Endothelial cell of umbilical vein (primary cell): ENCODE measurements at regions not wholly inside any gene's neighbourhood (a gene's known extent, or its start where the extent isn't known, plus 50 kb on each side); places are given as distances from the start of the nearest gene placed in this dataset.

Experiments
- BruUV-seq: library from RNA; stranded (reverse); fragments of 400-500 nt; replicated peaks from 2 replicates; lab custom pipeline; 2021; lab: Mats Ljungman, UMichigan
- CTCF ChIA-PET: fragments of 300-600, 350-600 bp; sonication (Branson Sonifier 250); formaldehyde crosslinking; loops from one replicate; lab custom pipeline; 2021; ENCODE audit warnings: antibody characterized with exemption, inconsistent platforms; lab: Charles Lee
- POLR2A ChIA-PET: fragments of 300-600, 350-600 bp; sonication (Branson Sonifier 250); formaldehyde crosslinking; loops from one replicate; lab custom pipeline; 2021; ENCODE audit warnings: antibody characterized with exemption, inconsistent platforms; lab: Charles Lee
- DNase-seq: peaks from one replicate; pipeline ENCODE4 v3.0.0-alpha.2; 2011; ENCODE audit warnings: low read depth, low spot score
- FAIRE-seq: peaks from 2 replicates; lab custom pipeline; 2011; peaks lifted over from hg19 to GRCh38; lab: Jason Lieb, UNC
- H2AFZ ChIP-seq: 2 replicates; pipeline ENCODE4 v1.6.0; 2012; ENCODE audit warnings: low read depth, low read length, control low read depth, inconsistent platforms
- H3K27ac ChIP-seq: 2 replicates; pipeline ENCODE4 v1.5.1; 2011; ENCODE audit warnings: low read depth, mild to moderate bottlenecking, control low read depth, low read length, moderate library complexity; ENCODE audit not compliant: insufficient read depth
- H3K27me3 ChIP-seq, 2 experiments: 2 replicates each; pipeline versions ENCODE4 v1.6.0 to v1.6.1; 2011; ENCODE audit warnings: low read length in 2 of 2, mixed read lengths in 1 of 2; ENCODE audit not compliant: control insufficient read depth in 2 of 2, insufficient read depth in 2 of 2
- H3K36me3 ChIP-seq, 2 experiments: 2 replicates in 1 of 2; 3 replicates in 1 of 2; pipeline ENCODE4 v1.5.1; 2011; ENCODE audit warnings: low read length in 2 of 2, mild to moderate bottlenecking in 1 of 2, moderate library complexity in 1 of 2; ENCODE audit not compliant: control insufficient read depth in 2 of 2, insufficient read depth in 2 of 2; ENCODE audit errors: extremely low read depth in 1 of 2
- H3K4me1 ChIP-seq: 3 replicates; pipeline ENCODE4 v1.5.1; 2011; ENCODE audit warnings: mild to moderate bottlenecking, low read length; ENCODE audit not compliant: control insufficient read depth, insufficient read depth; ENCODE audit errors: extremely low read depth
- H3K4me2 ChIP-seq: 2 replicates; pipeline ENCODE4 v1.6.1; 2011; ENCODE audit warnings: low read length, control low read depth, mixed read lengths; ENCODE audit not compliant: insufficient read depth
- H3K4me3 ChIP-seq, 3 experiments: fragments of 200-600 bp in 1 of 3; sonication (generic), shearing (Covaris generic) in 1 of 3; replicated peaks in 1 of 3; 2 replicates each; pipeline ENCODE4 v1.5.1; 2011 to 2016; ENCODE audit warnings: control low read depth in 3 of 3, low read length in 3 of 3, mild to moderate bottlenecking in 2 of 3, inconsistent platforms in 1 of 3, low read depth in 1 of 3, moderate library complexity in 1 of 3; ENCODE audit not compliant: insufficient read depth in 1 of 3
- H3K79me2 ChIP-seq: 2 replicates; pipeline ENCODE4 v1.6.0; 2012; ENCODE audit warnings: low read length, inconsistent platforms; ENCODE audit not compliant: control insufficient read depth, insufficient read depth
- H3K9ac ChIP-seq: replicated peaks from 2 replicates; pipeline ENCODE3; 2011; ENCODE audit warnings: low read length, control low read depth; ENCODE audit not compliant: insufficient read depth; ENCODE audit errors: extremely low read depth
- H3K9me1 ChIP-seq: replicated peaks from 3 replicates; pipeline ENCODE4 v1.6.0; 2011; ENCODE audit warnings: mild to moderate bottlenecking, low read length; ENCODE audit not compliant: control insufficient read depth, insufficient read depth; ENCODE audit errors: extremely low read depth
- H3K9me3 ChIP-seq: replicated peaks from 2 replicates; pipeline ENCODE4 v1.5.1; 2012; ENCODE audit warnings: low read length, inconsistent platforms; ENCODE audit not compliant: control insufficient read depth, insufficient read depth
- H4K20me1 ChIP-seq: replicated peaks from 2 replicates; pipeline ENCODE3; 2011; ENCODE audit warnings: mild to moderate bottlenecking, low read length; ENCODE audit not compliant: control insufficient read depth, insufficient read depth; ENCODE audit errors: extremely low read depth
- CTCF ChIP-seq, 2 donors: IDR thresholded peaks; 1 replicate in 1 of 2; 2 replicates in 1 of 2; pipeline ENCODE4 v1.5.1; 2011; ENCODE audit warnings: low read length in 2 of 2, mild to moderate bottlenecking in 2 of 2, moderate library complexity in 2 of 2, control low read depth in 1 of 2, inconsistent platforms in 1 of 2, low read depth in 1 of 2; ENCODE audit not compliant: insufficient read depth in 1 of 2; ENCODE audit errors: extremely low read depth in 1 of 2
- EZH2 ChIP-seq: IDR thresholded peaks from 2 replicates; pipeline ENCODE4 v1.6.1; 2012; ENCODE audit warnings: borderline replicate concordance, low read depth, mild to moderate bottlenecking, moderate library complexity, low read length, inconsistent platforms; ENCODE audit not compliant: severe bottlenecking
- FOS ChIP-seq: IDR thresholded peaks from 2 replicates; pipeline ENCODE4 v1.6.1; 2011; ENCODE audit warnings: mild to moderate bottlenecking, low read length, moderate library complexity, borderline replicate concordance; ENCODE audit not compliant: insufficient read depth
- GATA2 ChIP-seq: IDR thresholded peaks from 2 replicates; pipeline ENCODE4 v1.7.0; 2011; ENCODE audit warnings: low read depth, mild to moderate bottlenecking, moderate library complexity, mixed read lengths, low read length; ENCODE audit not compliant: insufficient read length, insufficient read depth
- JUN ChIP-seq: IDR thresholded peaks from 2 replicates; pipeline ENCODE4 v1.6.1; 2011; ENCODE audit warnings: borderline replicate concordance, low read depth; ENCODE audit not compliant: insufficient read length, insufficient read depth
- MAX ChIP-seq: IDR thresholded peaks from 2 replicates; pipeline ENCODE4 v1.6.1; 2011; ENCODE audit not compliant: insufficient read depth, insufficient read length
- MYC ChIP-seq: IDR thresholded peaks from one replicate; pipeline ENCODE4 v1.6.1; 2011; ENCODE audit warnings: mild to moderate bottlenecking, low read depth, low read length
- POLR2A ChIP-seq: IDR thresholded peaks from 2 replicates; pipeline ENCODE4 v1.6.1; 2012; ENCODE audit warnings: low read depth, mild to moderate bottlenecking, control low read depth, low read length
- POLR2AphosphoS5 ChIP-seq: IDR thresholded peaks from 2 replicates; pipeline ENCODE4 v1.6.1; 2012; ENCODE audit warnings: low read depth, mild to moderate bottlenecking, control low read depth, low read length, moderate library complexity; ENCODE audit not compliant: insufficient read depth
- dilution Hi-C: fragments of 300-500 bp; cut with MboI; formaldehyde crosslinking; loops from one replicate; pipeline ENCODE4 v1.15.0; 2019; ENCODE audit warnings: low sequenced_read_pairs; ENCODE audit not compliant: extremely low pct_ligation_motif_present
- intact Hi-C: fragments of 100-400 bp; cut with micrococcal nuclease; formaldehyde crosslinking; loops from one replicate; pipeline ENCODE4 v1.10.0; 2022

- H3K4me3 ChIP-seq = no peak overlapping the region
- CTCF ChIA-PET = no interaction called here
- DNase-seq = no peak
- H3K9ac ChIP-seq = no peak overlapping the region
- POLR2A ChIA-PET = no interaction called here
- H3K79me2 ChIP-seq = no peaks in the 10 kb centered on the region
- H4K20me1 ChIP-seq = no peaks in the 10 kb centered on the region
- no peak overlapping the region for H3K4me2 ChIP-seq
- H3K27ac ChIP-seq = no peak overlapping the region
- no peak for TF ChIP-seq MYC
- no peak for TF ChIP-seq POLR2A
- no peak for TF ChIP-seq EZH2
- TF ChIP-seq FOS = no peak
- TF ChIP-seq MAX = no peak
- TF ChIP-seq POLR2AphosphoS5 = no peak
- no peak for TF ChIP-seq CTCF (IDR thresholded peaks at IDR 0.05; ENCODE audit: extremely low read depth in 1 of 2, insufficient read depth in 1 of 2, low read depth in 1 of 2, low read length in 2 of 2)
- no peak for TF ChIP-seq JUN
- no peak for TF ChIP-seq GATA2
- H3K9me3 ChIP-seq = no peaks in the 10 kb centered on the region
- BruUV-seq = no TSS peak
- FAIRE-seq = no peak
- no peak overlapping the region for H2AFZ ChIP-seq
- intact Hi-C loops (no loop called here), dilution Hi-C loops (no loop called here)
- no peaks in the 10 kb centered on the region for H3K4me1 ChIP-seq
- no peaks in the 10 kb centered on the region for H3K27me3 ChIP-seq
- no peaks in the 10 kb centered on the region for H3K9me1 ChIP-seq
- H3K36me3 ChIP-seq = no peaks in the 10 kb centered on the region
Observed at GRCh38 chr2:7752291-7752690, 835.1 kb downstream of the RNF144A start.
